SK-N-MC (cell line): ENCODE measurements at regions not wholly inside any gene's neighbourhood (a gene's known extent, or its start where the extent isn't known, plus 50 kb on each side); places are given as distances from the start of the nearest gene placed in this dataset.

Source experiments
- DNase-seq: peaks from one replicate; pipeline ENCODE4 v3.0.0-alpha.2; 2011; ENCODE audit warnings: low read depth, low spot score
- H3K27ac ChIP-seq: fragments of 200-600 bp; sonication (generic); 2 replicates; pipeline ENCODE4 v1.5.1; 2016; ENCODE audit warnings: mixed run types
- H3K36me3 ChIP-seq: fragments of 200-600 bp; sonication (generic); 2 replicates; pipeline ENCODE4 v1.6.1; 2017; ENCODE audit warnings: antibody characterized with exemption, low read length, mixed read lengths; ENCODE audit not compliant: insufficient read depth
- H3K4me3 ChIP-seq: fragments of 200-600 bp; sonication (generic); 2 replicates; pipeline ENCODE4 v1.5.1; 2016
- H3K9ac ChIP-seq: fragments of 200-600 bp; sonication (generic); 2 replicates; pipeline ENCODE4 v1.8.0; 2017; ENCODE audit warnings: mixed run types, mixed read lengths; ENCODE audit not compliant: insufficient read length
- H3K9me3 ChIP-seq: fragments of 200-600 bp; sonication (generic); 2 replicates; pipeline ENCODE4 v1.6.1; 2017; ENCODE audit warnings: low read depth, mild to moderate bottlenecking, antibody characterized with exemption, low read length, moderate library complexity, mixed read lengths
- EZH2 ChIP-seq: fragments of 200-600 bp; sonication (generic); IDR thresholded peaks from one replicate; pipeline ENCODE4 v1.6.1; 2017; ENCODE audit warnings: antibody characterized with exemption
- FOXP2 ChIP-seq: optimal IDR thresholded peaks from 2 replicates; pipeline ENCODE3; 2011; ENCODE audit warnings: mild to moderate bottlenecking, moderate library complexity; ENCODE audit not compliant: insufficient read depth; ENCODE audit errors: extremely low read length, control extremely low read depth
- POLR2AphosphoS5 ChIP-seq: IDR thresholded peaks from 2 replicates; pipeline ENCODE4 v1.6.1; 2012; ENCODE audit warnings: mild to moderate bottlenecking, low read depth, low read length, borderline replicate concordance

- H3K4me3 ChIP-seq: no peak overlapping the region
- no peak overlapping the region for H3K9ac ChIP-seq
- no peaks in the 10 kb centered on the region for H3K36me3 ChIP-seq
- TF ChIP-seq POLR2AphosphoS5: no peak
- TF ChIP-seq EZH2: no peak
- no peak for TF ChIP-seq FOXP2
- H3K27ac ChIP-seq: no peak overlapping the region
- H3K9me3 ChIP-seq: no peaks in the 10 kb centered on the region
- DNase-seq: no peak
Measured at GRCh38 chr17:77386502-77387192, 245.9 kb downstream of the SEC14L1 start.

- no peak overlapping the region for H3K9ac ChIP-seq
Measured at GRCh38 chr17:77387891-77388290, 247.1 kb downstream of the SEC14L1 start.

DNA sequence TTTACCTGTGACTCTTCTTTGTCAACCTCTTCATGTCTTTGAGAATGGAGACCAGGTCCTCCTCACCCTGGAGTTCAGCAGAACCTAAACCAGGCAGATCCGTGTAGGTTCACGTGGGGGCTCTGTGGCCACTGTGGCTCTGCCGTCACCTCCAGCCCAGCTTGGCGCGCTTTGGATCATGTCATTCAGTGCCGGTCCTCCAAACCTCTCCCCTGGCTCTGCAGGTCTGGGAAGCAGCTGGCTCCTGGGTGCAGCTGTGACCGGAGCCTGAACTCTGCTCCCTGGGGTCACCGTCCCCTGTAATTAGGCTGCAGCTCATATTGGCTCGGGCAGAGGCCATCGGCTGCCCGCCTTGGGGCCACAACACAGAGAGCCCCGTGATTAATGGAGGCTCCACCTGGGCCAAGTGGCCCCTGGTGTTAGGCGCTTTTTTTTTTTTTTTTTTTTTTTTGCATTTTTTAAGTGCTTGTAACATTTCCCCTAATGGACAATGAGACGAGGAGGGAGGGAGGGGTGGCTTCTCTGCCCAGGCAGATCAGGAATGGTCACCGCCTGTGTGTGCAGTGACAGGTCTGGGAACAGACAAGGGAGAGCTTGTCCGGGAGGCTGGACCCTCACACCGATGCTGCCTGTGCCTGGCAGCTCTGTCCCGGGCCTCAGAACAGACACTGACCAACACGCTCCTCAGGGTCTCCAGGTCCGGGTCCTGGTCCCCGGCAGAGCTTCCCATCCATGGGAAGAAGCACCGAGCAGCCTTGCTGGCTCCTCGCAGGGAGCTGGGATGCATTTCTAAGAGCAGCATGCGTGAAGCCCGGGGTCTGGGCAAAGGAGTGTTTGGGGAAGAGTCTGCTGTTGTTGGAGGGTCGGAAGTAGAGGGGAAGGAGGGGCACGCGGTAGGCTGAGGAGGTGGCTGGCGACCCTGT is 247.9 kb downstream of the SEC14L1 start:
- Histone ChIP-seq H3K4me3 (peak overlapping the region; percentile 77), H3K9me3 (no peaks in the 10 kb centered on the region), H3K9ac (peak overlapping the region; percentile 58), H3K27ac (peak overlapping the region; percentile 86), H3K36me3 (no peaks in the 10 kb centered on the region)
- DNase-seq: no peak
- TF ChIP-seq POLR2AphosphoS5: no peak
- TF ChIP-seq FOXP2: no peak
- TF ChIP-seq EZH2: no peak

More at GRCh38 chr17:77387891-77388290, 247.1 kb downstream of the SEC14L1 start:
- Histone ChIP-seq H3K27ac (no peak overlapping the region), H3K36me3 (no peaks in the 10 kb centered on the region), H3K9me3 (no peaks in the 10 kb centered on the region), H3K4me3 (no peak overlapping the region)
- TF ChIP-seq POLR2AphosphoS5 (no peak), FOXP2 (no peak), EZH2 (no peak)
- no peak for DNase-seq

- Histone ChIP-seq H3K27ac (peak overlapping the region; percentile 42; the same call in 1 of the 2 replicates), H3K4me3 (no peak overlapping the region), H3K9ac (no peak overlapping the region), H3K36me3 (no peaks in the 10 kb centered on the region), H3K9me3 (no peaks in the 10 kb centered on the region)
- no peak for TF ChIP-seq EZH2
- TF ChIP-seq FOXP2: no peak
- TF ChIP-seq POLR2AphosphoS5: no peak
- DNase-seq: no peak
Measured at GRCh38 chr17:77390870-77391269, 250.1 kb downstream of the SEC14L1 start.

GRCh38 chr17:77391668-77392375 is 251.1 kb downstream of the SEC14L1 start:
- TF ChIP-seq EZH2 (no peak), FOXP2 (no peak), POLR2AphosphoS5 (no peak)
- Histone ChIP-seq H3K9me3 (no peaks in the 10 kb centered on the region), H3K36me3 (no peaks in the 10 kb centered on the region), H3K4me3 (no peak overlapping the region), H3K27ac (peak overlapping the region; percentile 42), H3K9ac (no peak overlapping the region)
- DNase-seq: no peak

DNA sequence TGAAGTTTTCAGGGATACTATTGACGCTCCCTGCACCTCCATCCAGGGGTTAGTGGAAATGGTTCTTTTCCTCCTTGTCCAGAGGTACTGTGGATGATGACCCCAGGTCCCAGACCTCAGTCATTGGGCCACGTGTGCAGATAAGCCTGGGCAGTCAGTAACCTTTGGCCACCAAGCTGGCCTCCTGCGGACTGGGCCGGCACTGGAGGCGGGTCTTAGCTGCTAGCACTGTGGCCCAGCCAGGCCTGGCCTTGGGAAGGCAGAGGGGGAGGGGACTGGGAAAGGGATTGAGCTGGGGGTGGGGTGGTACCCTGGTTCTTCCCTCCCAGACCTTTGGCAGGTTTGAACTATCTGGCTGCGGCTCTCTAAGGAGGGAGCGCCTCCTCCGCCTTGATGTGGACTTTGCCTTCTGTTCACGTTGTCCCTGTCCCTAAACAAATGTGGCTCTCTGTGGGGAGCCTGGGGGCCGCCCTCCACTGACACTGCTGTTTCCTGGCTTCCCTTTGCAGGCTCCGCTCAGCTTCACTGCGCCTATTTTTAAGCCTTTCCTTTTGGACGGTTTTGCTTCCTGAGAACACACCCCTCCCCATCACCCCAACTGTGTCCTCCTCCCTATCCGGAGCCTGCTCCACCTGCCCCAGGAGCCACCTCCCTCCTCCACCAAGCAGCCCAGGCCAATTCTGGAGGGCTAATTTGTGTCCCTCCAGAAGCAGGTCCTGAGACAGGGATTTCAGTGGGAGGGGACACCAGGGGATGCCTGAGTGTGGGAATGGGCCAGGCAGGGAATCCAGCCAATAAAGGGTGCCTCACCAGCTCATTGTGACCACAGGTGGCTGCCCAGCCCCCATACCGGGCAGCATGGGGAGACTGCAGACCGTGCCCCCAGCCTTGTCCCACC is 251.9 kb downstream of the SEC14L1 start:
- TF ChIP-seq FOXP2 (peak; percentile 11), POLR2AphosphoS5 (no peak), EZH2 (no peak)
- Histone ChIP-seq H3K9me3 (no peaks in the 10 kb centered on the region), H3K27ac (no peak overlapping the region; the same call in 1 of the 2 replicates), H3K36me3 (no peaks in the 10 kb centered on the region), H3K9ac (no peak overlapping the region), H3K4me3 (0 out of 2 replicates have a peak overlapping the region, but pooled peaks have one; percentile 10)
- no peak for DNase-seq

DNA sequence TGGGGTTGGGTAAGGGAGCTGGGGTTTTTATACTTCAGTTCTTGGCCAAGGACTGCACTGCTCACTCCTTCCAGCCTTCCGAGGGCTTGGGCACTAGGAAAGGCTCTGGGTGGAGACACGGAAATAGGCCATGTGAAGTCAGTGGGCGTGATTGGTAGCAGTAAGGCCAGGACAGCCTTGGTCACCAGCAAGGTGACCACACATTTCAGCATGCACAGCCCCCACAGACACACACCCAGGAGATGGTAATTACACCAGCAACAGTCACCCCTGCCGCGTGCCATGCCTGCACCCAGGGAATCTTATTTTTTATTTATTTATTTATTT is 252.5 kb downstream of the SEC14L1 start:
- no peaks in the 10 kb centered on the region for H3K9me3 ChIP-seq
- no peak overlapping the region for H3K4me3 ChIP-seq
- H3K9ac ChIP-seq: no peak overlapping the region
- DNase-seq: no peak
- H3K36me3 ChIP-seq: no peaks in the 10 kb centered on the region
- no peak overlapping the region for H3K27ac ChIP-seq
- no peak for TF ChIP-seq POLR2AphosphoS5
